HG03571 (cell line): ENCODE measurements at regions not wholly inside any gene's neighbourhood (a gene's known extent, or its start where the extent isn't known, plus 50 kb on each side); places are given as distances from the start of the nearest gene placed in this dataset.
"Not testable (repeated sequence)": the region's sequence is repeated elsewhere in the genome, so short reads cannot be mapped to it uniquely, and the experiment has no call there.

ENCODE experiments used
- ATAC-seq: cut with Tn5 transposase; IDR thresholded peaks from one replicate; pipeline ENCODE4 v1.9.1; 2021; ENCODE audit not compliant: unreplicated experiment

- no peak for ATAC-seq
These were observed 471.3 kb downstream of the OMA1 start for GRCh38 chr1:58075188-58075578.

- ATAC-seq = no peak
These were observed 474.1 kb downstream of the OMA1 start for GRCh38 chr1:58072450-58072849.

GRCh38 chr1:58067082-58067481 lies 479.4 kb downstream of the OMA1 start:
- ATAC-seq = no peak

GRCh38 chr1:58065520-58065919 lies 481.0 kb downstream of the OMA1 start:
- ATAC-seq = no peak

- no peak for ATAC-seq
These were observed 482.4 kb downstream of the OMA1 start for GRCh38 chr1:58064166-58064565.

- no peak for ATAC-seq
These were observed 483.4 kb downstream of the OMA1 start for GRCh38 chr1:58063095-58063494.

GRCh38 chr1:58062635-58063034 lies 483.9 kb downstream of the OMA1 start:
- no peak for ATAC-seq

GRCh38 chr1:58060559-58061170 lies 485.9 kb downstream of the OMA1 start:
- ATAC-seq = no peak

GRCh38 chr1:58059789-58060188 lies 486.7 kb downstream of the OMA1 start:
- no peak for ATAC-seq

GRCh38 chr1:58058323-58058722 lies 488.2 kb downstream of the OMA1 start:
- no peak for ATAC-seq

- ATAC-seq = no peak
These were observed 488.7 kb downstream of the OMA1 start for GRCh38 chr1:58057826-58058225.

GRCh38 chr1:58051187-58051586 lies 495.3 kb downstream of the OMA1 start:
- not testable (repeated sequence) for ATAC-seq

GRCh38 chr1:58047265-58047858 lies 499.2 kb downstream of the OMA1 start:
- ATAC-seq = peak; percentile 64

GRCh38 chr1:58045094-58045705 lies 501.3 kb downstream of the OMA1 start:
- ATAC-seq = no peak

- ATAC-seq = no peak
These were observed 504.9 kb downstream of the OMA1 start for GRCh38 chr1:58041621-58042020.

GRCh38 chr1:58038574-58038973 lies 508.0 kb downstream of the OMA1 start:
- ATAC-seq = no peak

GRCh38 chr1:58035523-58035922 lies 511.0 kb downstream of the OMA1 start:
- no peak for ATAC-seq

- ATAC-seq = no peak
These were observed 513.2 kb downstream of the OMA1 start for GRCh38 chr1:58033311-58033710.

- no peak for ATAC-seq
These were observed 513.9 kb downstream of the OMA1 start for GRCh38 chr1:58032611-58033073.

- no peak for ATAC-seq
These were observed 515.1 kb downstream of the OMA1 start for GRCh38 chr1:58031416-58031815.

- no peak for ATAC-seq
These were observed 516.1 kb downstream of the OMA1 start for GRCh38 chr1:58030456-58030855.

GRCh38 chr1:58017641-58018040 lies 528.9 kb downstream of the OMA1 start:
- no peak for ATAC-seq

GRCh38 chr1:58013237-58013636 lies 533.3 kb downstream of the OMA1 start:
- ATAC-seq = no peak
